Body of pancreas (tissue), 4 donors: ENCODE measurements at regions not wholly inside any gene's neighbourhood (a gene's known extent, or its start where the extent isn't known, plus 50 kb on each side); places are given as distances from the start of the nearest gene placed in this dataset.

ENCODE experiments used
- ATAC-seq: fragments of 150-250 bp; one replicate; pipeline ENCODE4 v1.9.1; 2016
- DNase-seq, 4 donors: peaks; one replicate each; pipeline ENCODE4 v3.0.0-alpha.2; 2019
- H3K27ac ChIP-seq, 4 donors: fragments of 200-600 bp; sonication (generic); 1 replicate in 3 of 4; 2 replicates in 1 of 4; pipeline versions ENCODE4 v1.5.1 to v1.6.1; 2016 to 2019; ENCODE audit warnings: mild to moderate bottlenecking in 1 of 4, mixed read lengths in 1 of 4, moderate library complexity in 1 of 4
- H3K27me3 ChIP-seq, 2 donors: fragments of 200-600 bp; sonication (generic); one replicate each; pipeline ENCODE4 v1.6.0; 2016; ENCODE audit warnings: mild to moderate bottlenecking in 1 of 2
- H3K36me3 ChIP-seq, 2 donors: fragments of 200-600 bp; sonication (generic); replicated peaks in 1 of 2; 2 replicates each; pipeline ENCODE4 v1.5.1; 2016; ENCODE audit warnings: low read depth in 2 of 2; ENCODE audit not compliant: insufficient read depth in 1 of 2
- H3K4me1 ChIP-seq: fragments of 200-600 bp; sonication (generic); one replicate; pipeline ENCODE4 v1.6.0; 2016
- H3K4me3 ChIP-seq, 2 donors: fragments of 200-600 bp; sonication (generic); 1 replicate in 1 of 2; 2 replicates in 1 of 2; pipeline ENCODE4 v1.5.1; 2016 to 2019
- H3K9me3 ChIP-seq, 3 donors: fragments of 200-600 bp; sonication (generic); 1 replicate in 2 of 3; 2 replicates in 1 of 3; pipeline ENCODE4 v1.5.1; 2016
- CTCF ChIP-seq, 7 experiments: fragments of 450-650 bp in 4 of 7; fragments of 200-600 bp in 3 of 7; sonication (generic) in 3 of 7; IDR thresholded peaks; one replicate each; pipeline ENCODE4 v1.5.1; 2016 to 2019; ENCODE audit warnings: antibody characterized with exemption in 7 of 7
- POLR2A ChIP-seq, 3 donors: fragments of 450-650 bp; IDR thresholded peaks; one replicate each; pipeline ENCODE4 v1.6.1; 2016; ENCODE audit warnings: antibody characterized with exemption in 3 of 3, mild to moderate bottlenecking in 2 of 3
- WGBS, 2 donors: methylation state at CpG; one replicate each; pipeline ENCODE4 v1.1.5; 2017; 5-methylcytosine and 5-hydroxymethylcytosine counted together
- intact Hi-C: fragments of 100-400 bp; cut with DNase I; formaldehyde crosslinking; loops from one replicate; pipeline ENCODE4 v1.15.1; 2023

GRCh38 chr6:153673225-153673624 is 365.8 kb upstream of the OPRM1 start:
- peaks cover 3% of the 10 kb centered on the region for H3K4me1 ChIP-seq
- DNase-seq (no peak), ATAC-seq (no peak)
- TF ChIP-seq POLR2A (IDR thresholded peaks at IDR 0.05) (no peak), CTCF (IDR thresholded peaks at IDR 0.05) (no peak)
- intact Hi-C loops: no loop called here
- H3K9me3 ChIP-seq: no peaks in the 10 kb centered on the region
- 24 to 28% methylated on average over 2 of the region's 2 CpGs for WGBS, 2 donors
- no peak overlapping the region for H3K4me3 ChIP-seq
- no peak overlapping the region for H3K27ac ChIP-seq
- H3K27me3 ChIP-seq: no peaks in the 10 kb centered on the region
- H3K36me3 ChIP-seq: no peaks in the 10 kb centered on the region

GRCh38 chr6:153670403-153671026 is 368.5 kb upstream of the OPRM1 start:
- H3K36me3 ChIP-seq: no peaks in the 10 kb centered on the region
- H3K4me3 ChIP-seq: no peak overlapping the region
- H3K9me3 ChIP-seq: no peaks in the 10 kb centered on the region
- DNase-seq (no peak), ATAC-seq (no peak)
- H3K4me1 ChIP-seq: peaks cover 3% of the 10 kb centered on the region
- H3K27me3 ChIP-seq: no peaks in the 10 kb centered on the region
- 74 to 84% methylated on average over 4 of the region's 4 CpGs for WGBS, 2 donors
- TF ChIP-seq CTCF (IDR thresholded peaks at IDR 0.05) (no peak), POLR2A (IDR thresholded peaks at IDR 0.05) (no peak)
- H3K27ac ChIP-seq: no peak overlapping the region
- intact Hi-C loops: no loop called here

GRCh38 chr6:153668758-153669157 is 370.3 kb upstream of the OPRM1 start:
- TF ChIP-seq POLR2A (IDR thresholded peaks at IDR 0.05) (no peak), CTCF (IDR thresholded peaks at IDR 0.05) (no peak)
- ATAC-seq: no peak

GRCh38 chr6:153662982-153663381 is 376.1 kb upstream of the OPRM1 start:
- intact Hi-C loops: no loop called here
- 54 to 87% methylated on average over 1 of the region's 1 CpG for WGBS, 2 donors

More at GRCh38 chr6:153668758-153669157, 370.3 kb upstream of the OPRM1 start:
- 81 to 92% methylated on average over 1 of the region's 1 CpG for WGBS, 2 donors
- Histone ChIP-seq H3K27ac (no peak overlapping the region), H3K9me3 (no peaks in the 10 kb centered on the region), H3K27me3 (no peaks in the 10 kb centered on the region), H3K4me3 (no peak overlapping the region), H3K36me3 (no peaks in the 10 kb centered on the region), H3K4me1 (peaks cover 3% of the 10 kb centered on the region)
- intact Hi-C loops: no loop called here
- no peak for DNase-seq

More at GRCh38 chr6:153662982-153663381, 376.1 kb upstream of the OPRM1 start:
- Histone ChIP-seq H3K9me3 (no peaks in the 10 kb centered on the region), H3K4me1 (no peaks in the 10 kb centered on the region), H3K27ac (no peak overlapping the region), H3K4me3 (no peak overlapping the region), H3K36me3 (no peaks in the 10 kb centered on the region), H3K27me3 (no peaks in the 10 kb centered on the region)
- ATAC-seq: no peak
- TF ChIP-seq POLR2A (IDR thresholded peaks at IDR 0.05) (no peak), CTCF (IDR thresholded peaks at IDR 0.05) (no peak)
- no peak for DNase-seq
